ENCODE measurements at regions not wholly inside any gene's neighbourhood (a gene's known extent, or its start where the extent isn't known, plus 50 kb on each side); places are given as distances from the start of the nearest gene placed in this dataset.
A peak's percentile ranks its signal among the peaks of the same experiment; 100 is the strongest.

- DNase-seq (ENCODE audit: missing footprints) (no peak), ATAC-seq (no peak)
- intact Hi-C loops (cut with DNase I) = no loop called here
These were observed 113.0 kb upstream of the ANKRD55 start for GRCh38 chr5:56346044-56346710.

- intact Hi-C loops (cut with DNase I) = no loop called here
- DNase-seq (ENCODE audit: missing footprints) (no peak), ATAC-seq (no peak)
These were observed 112.2 kb upstream of the ANKRD55 start for GRCh38 chr5:56345352-56345751.

GRCh38 chr5:56344594-56344993, 111.5 kb upstream of the ANKRD55 start:
- intact Hi-C loops (cut with DNase I) = no loop called here
- ATAC-seq = no peak
- no peak for DNase-seq (ENCODE audit: missing footprints)

- DNase-seq (ENCODE audit: missing footprints) = no peak
- intact Hi-C loops (cut with DNase I) = no loop called here
- ATAC-seq = no peak
These were observed 110.9 kb upstream of the ANKRD55 start for GRCh38 chr5:56343988-56344387.

- ATAC-seq (no peak), DNase-seq (ENCODE audit: missing footprints) (no peak)
- intact Hi-C loops (cut with DNase I) = no loop called here
These were observed 109.5 kb upstream of the ANKRD55 start for GRCh38 chr5:56342616-56343015.

- ATAC-seq (no peak), DNase-seq (ENCODE audit: missing footprints) (no peak)
- intact Hi-C loops (cut with DNase I) = no loop called here
These were observed 107.3 kb upstream of the ANKRD55 start for GRCh38 chr5:56340196-56340980.

- no peak for ATAC-seq
- no peak for DNase-seq (ENCODE audit: missing footprints)
- intact Hi-C loops (cut with DNase I) = no loop called here
These were observed 106.6 kb upstream of the ANKRD55 start for GRCh38 chr5:56339732-56340131.

- intact Hi-C loops (cut with DNase I) = no loop called here
- ATAC-seq (no peak), DNase-seq (ENCODE audit: missing footprints) (no peak)
These were observed 104.7 kb upstream of the ANKRD55 start for GRCh38 chr5:56337715-56338319.

GRCh38 chr5:56335212-56335611, 102.1 kb upstream of the ANKRD55 start:
- DNase-seq (ENCODE audit: missing footprints) = no peak
- ATAC-seq = no peak
- intact Hi-C loops (cut with DNase I) = no loop called here

- intact Hi-C loops (cut with DNase I) = loop anchor here (1.0 kb wide), 1 partner anchor 44 kb away; no protein-coding TSS in a partner anchor
- ATAC-seq = peak; percentile 91
- DNase-seq (ENCODE audit: missing footprints) = no peak
These were observed 97.7 kb upstream of the ANKRD55 start for GRCh38 chr5:56330806-56331205.

- intact Hi-C loops (cut with DNase I) = no loop called here
- DNase-seq (ENCODE audit: missing footprints) (no peak), ATAC-seq (peak; percentile 26)
These were observed 97.0 kb upstream of the ANKRD55 start for GRCh38 chr5:56330167-56330566.

GRCh38 chr5:56329652-56330051, 96.5 kb upstream of the ANKRD55 start:
- no peak for ATAC-seq
- no peak for DNase-seq (ENCODE audit: missing footprints)
- intact Hi-C loops (cut with DNase I) = loop anchor here (5.0 kb wide), 1 partner anchor 42 kb away; no protein-coding TSS in a partner anchor

GRCh38 chr5:56328753-56329560, 95.8 kb upstream of the ANKRD55 start:
- no peak for ATAC-seq
- intact Hi-C loops (cut with DNase I) = loop anchor here (5.0 kb wide), 1 partner anchor 42 kb away; no protein-coding TSS in a partner anchor

GRCh38 chr5:56327809-56328208, 94.7 kb upstream of the ANKRD55 start:
- no peak for DNase-seq (ENCODE audit: missing footprints)
- intact Hi-C loops (cut with DNase I) = loop anchor here (5.0 kb wide), 1 partner anchor 41 kb away; no protein-coding TSS in a partner anchor
- no peak for ATAC-seq

More at GRCh38 chr5:56328753-56329560, 95.8 kb upstream of the ANKRD55 start:
- DNase-seq (ENCODE audit: missing footprints) = no peak

GRCh38 chr5:56326770-56327169, 93.6 kb upstream of the ANKRD55 start:
- intact Hi-C loops (cut with DNase I) = loop anchor here (5.0 kb wide), 1 partner anchor 39 kb away; no protein-coding TSS in a partner anchor
- ATAC-seq (no peak), DNase-seq (ENCODE audit: missing footprints) (no peak)

- intact Hi-C loops (cut with DNase I) = loop anchor here (5.0 kb wide), 1 partner anchor 39 kb away; no protein-coding TSS in a partner anchor
- no peak for DNase-seq (ENCODE audit: missing footprints)
- ATAC-seq = no peak
These were observed 93.0 kb upstream of the ANKRD55 start for GRCh38 chr5:56326116-56326515.

GRCh38 chr5:56325039-56325438, 91.9 kb upstream of the ANKRD55 start:
- intact Hi-C loops (cut with DNase I) = loop anchor here (5.0 kb wide), 1 partner anchor 38 kb away; no protein-coding TSS in a partner anchor
- ATAC-seq (no peak), DNase-seq (ENCODE audit: missing footprints) (no peak)

GRCh38 chr5:56323505-56323904, 90.4 kb upstream of the ANKRD55 start:
- intact Hi-C loops (cut with DNase I) = no loop called here
- DNase-seq (ENCODE audit: missing footprints) (no peak), ATAC-seq (no peak)

GRCh38 chr5:56322592-56322991, 89.5 kb upstream of the ANKRD55 start:
- intact Hi-C loops (cut with DNase I) = no loop called here
- no peak for ATAC-seq

More at GRCh38 chr5:56322592-56322991, 89.5 kb upstream of the ANKRD55 start:
- DNase-seq (ENCODE audit: missing footprints) = no peak
